Fibroblast of villous mesenchyme (primary cell): ENCODE measurements at regions not wholly inside any gene's neighbourhood (a gene's known extent, or its start where the extent isn't known, plus 50 kb on each side); places are given as distances from the start of the nearest gene placed in this dataset.

Source experiments
- DNase-seq: peaks from one replicate; pipeline ENCODE4 v3.0.0-alpha.2; 2010; ENCODE audit warnings: low read depth
- H3K4me3 ChIP-seq: 2 replicates; pipeline ENCODE4 v1.5.1; 2011; ENCODE audit warnings: low read depth, mild to moderate bottlenecking, low read length
- CTCF ChIP-seq: IDR thresholded peaks from 2 replicates; pipeline ENCODE4 v1.5.1; 2012; ENCODE audit warnings: low read depth, mild to moderate bottlenecking, low read length; ENCODE audit not compliant: insufficient read depth

GRCh38 chr19:29029268-29029958 is 183.5 kb downstream of the UQCRFS1 start:
- H3K4me3 ChIP-seq, result no peak overlapping the region
- TF ChIP-seq CTCF, result no peak
- DNase-seq, result no peak

GRCh38 chr19:29022599-29022998 is 190.4 kb downstream of the UQCRFS1 start:
- DNase-seq, result no peak
- TF ChIP-seq CTCF, result no peak
- H3K4me3 ChIP-seq, result no peak overlapping the region

GRCh38 chr19:29022165-29022564 is 190.8 kb downstream of the UQCRFS1 start:
- no peak for TF ChIP-seq CTCF
- H3K4me3 ChIP-seq, result no peak overlapping the region
- no peak for DNase-seq

- H3K4me3 ChIP-seq, result no peak overlapping the region
- no peak for TF ChIP-seq CTCF
- no peak for DNase-seq
Measured at GRCh38 chr19:29021232-29021916, 191.6 kb downstream of the UQCRFS1 start.

- no peak for DNase-seq
- no peak for TF ChIP-seq CTCF
- H3K4me3 ChIP-seq, result no peak overlapping the region
Measured at GRCh38 chr19:29019403-29019802, 193.5 kb downstream of the UQCRFS1 start.

GRCh38 chr19:29018542-29018941 is 194.4 kb downstream of the UQCRFS1 start:
- no peak for DNase-seq
- H3K4me3 ChIP-seq, result no peak overlapping the region
- TF ChIP-seq CTCF, result no peak
